Hepatocyte (in vitro differentiated cells): ENCODE measurements at regions not wholly inside any gene's neighbourhood (a gene's known extent, or its start where the extent isn't known, plus 50 kb on each side); places are given as distances from the start of the nearest gene placed in this dataset.

Source experiments
- DNase-seq: peaks from one replicate; pipeline ENCODE4 v3.0.0-alpha.2; 2016; ENCODE audit warnings: low spot score
- H2AFZ ChIP-seq: fragments of 200-600 bp; sonication (generic); 2 replicates; pipeline ENCODE4 v1.6.0; 2016; ENCODE audit warnings: antibody characterized with exemption, mild to moderate bottlenecking
- H3K27ac ChIP-seq: fragments of 200-600 bp; sonication (generic); 2 replicates; pipeline ENCODE4 v1.5.1; 2016; ENCODE audit warnings: mild to moderate bottlenecking
- H3K27me3 ChIP-seq: fragments of 200-600 bp; sonication (generic); 2 replicates; pipeline ENCODE4 v1.6.1; 2016
- H3K36me3 ChIP-seq: fragments of 200-600 bp; sonication (generic); replicated peaks from 2 replicates; pipeline ENCODE4 v1.5.1; 2016; ENCODE audit warnings: low read depth; ENCODE audit not compliant: insufficient read depth
- H3K4me1 ChIP-seq: fragments of 200-600 bp; sonication (generic); 2 replicates; pipeline ENCODE4 v1.5.1; 2016; ENCODE audit warnings: mild to moderate bottlenecking, moderate library complexity; ENCODE audit not compliant: insufficient read depth
- H3K4me2 ChIP-seq: fragments of 200-600 bp; sonication (generic); 2 replicates; pipeline ENCODE4 v1.6.0; 2016
- H3K4me3 ChIP-seq: fragments of 200-600 bp; sonication (generic); 2 replicates; pipeline ENCODE4 v1.5.1; 2016; ENCODE audit warnings: mild to moderate bottlenecking
- H3K79me2 ChIP-seq: fragments of 200-600 bp; sonication (generic); 2 replicates; pipeline ENCODE4 v1.6.0; 2017; ENCODE audit warnings: mild to moderate bottlenecking
- H3K9me2 ChIP-seq: fragments of 200-600 bp; sonication (generic); replicated peaks from 2 replicates; pipeline ENCODE4 v1.6.0; 2017; ENCODE audit warnings: mild to moderate bottlenecking; ENCODE audit not compliant: insufficient read depth
- H3K9me3 ChIP-seq: fragments of 200-600 bp; sonication (generic); 2 replicates; pipeline ENCODE4 v1.5.1; 2016; ENCODE audit warnings: low read depth, mild to moderate bottlenecking
- H4K20me1 ChIP-seq: fragments of 200-600 bp; sonication (generic); 2 replicates; pipeline ENCODE4 v1.6.0; 2016; ENCODE audit warnings: mild to moderate bottlenecking; ENCODE audit not compliant: insufficient read depth, poor library complexity, severe bottlenecking
- CTCF ChIP-seq: fragments of 200-600 bp; sonication (generic); IDR thresholded peaks from 2 replicates; pipeline ENCODE4 v1.5.1; 2016; ENCODE audit warnings: antibody characterized with exemption, mild to moderate bottlenecking; ENCODE audit not compliant: poor library complexity
- EZH2 ChIP-seq: fragments of 200-600 bp; sonication (generic); IDR thresholded peaks from 2 replicates; pipeline ENCODE4 v1.6.1; 2016; ENCODE audit warnings: antibody characterized with exemption, mild to moderate bottlenecking, borderline replicate concordance
- EZH2phosphoT487 ChIP-seq: fragments of 200-600 bp; sonication (generic); IDR thresholded peaks from one replicate; pipeline ENCODE4 v1.6.1; 2018; ENCODE audit warnings: antibody characterized with exemption, mild to moderate bottlenecking, low read depth, moderate library complexity; ENCODE audit not compliant: unreplicated experiment, severe bottlenecking
- WGBS: methylation state at CpG from one replicate; pipeline ENCODE4 v1.1.6; 2016; ENCODE audit warnings: low lambda C conversion rate; ENCODE audit errors: missing lambda C conversion rate; 5-methylcytosine and 5-hydroxymethylcytosine counted together

- no peak for DNase-seq
- Histone ChIP-seq H3K9me2 (no peaks in the 10 kb centered on the region), H3K9me3 (no peaks in the 10 kb centered on the region), H4K20me1 (no peaks in the 10 kb centered on the region), H3K4me1 (no peaks in the 10 kb centered on the region), H3K27me3 (no peaks in the 10 kb centered on the region), H3K4me3 (no peak overlapping the region), H3K4me2 (no peak overlapping the region), H3K36me3 (no peaks in the 10 kb centered on the region), H3K79me2 (no peaks in the 10 kb centered on the region), H2AFZ (no peak overlapping the region), H3K27ac (no peak overlapping the region)
- 94% methylated on average over 12 of the region's 12 CpGs for WGBS
- TF ChIP-seq EZH2phosphoT487 (no peak), CTCF (no peak), EZH2 (no peak)
Observed at GRCh38 chr10:26647602-26648244, 49.8 kb upstream of the PDSS1 start.
